Loucy (cell line): ENCODE measurements at regions not wholly inside any gene's neighbourhood (a gene's known extent, or its start where the extent isn't known, plus 50 kb on each side); places are given as distances from the start of the nearest gene placed in this dataset.

Experiments
- H2AFZ ChIP-seq: fragments of 200-600 bp; sonication (generic); 2 replicates; pipeline ENCODE4 v1.6.0; 2016; ENCODE audit warnings: antibody characterized with exemption, mild to moderate bottlenecking, low read length, moderate library complexity
- H3F3A ChIP-seq: fragments of 200-600 bp; 2 replicates; pipeline ENCODE4 v1.6.0; 2016; ENCODE audit warnings: antibody characterized with exemption, low read depth, mild to moderate bottlenecking
- H3K27me3 ChIP-seq: fragments of 200-600 bp; sonication (generic); 2 replicates; pipeline ENCODE4 v1.6.1; 2014; ENCODE audit warnings: low read length, mild to moderate bottlenecking; ENCODE audit not compliant: insufficient read depth, poor library complexity, severe bottlenecking
- H3K36me3 ChIP-seq: fragments of 200-600 bp; sonication (generic); 2 replicates; pipeline ENCODE4 v1.6.1; 2016; ENCODE audit warnings: low read length; ENCODE audit not compliant: insufficient read depth
- H3K4me1 ChIP-seq: fragments of 200-600 bp; sonication (generic); 2 replicates; pipeline ENCODE4 v1.5.1; 2014; ENCODE audit warnings: low read length, mild to moderate bottlenecking; ENCODE audit not compliant: insufficient read depth, poor library complexity, severe bottlenecking
- H3K4me2 ChIP-seq: fragments of 200-600 bp; sonication (generic); 2 replicates; pipeline ENCODE4 v1.6.0; 2014; ENCODE audit warnings: antibody characterized with exemption, low read length, low read depth, mild to moderate bottlenecking; ENCODE audit not compliant: poor library complexity, severe bottlenecking
- H3K4me3 ChIP-seq: fragments of 200-600 bp; sonication (generic); 2 replicates; pipeline ENCODE4 v1.5.1; 2014; ENCODE audit warnings: low read length, mild to moderate bottlenecking, mixed read lengths; ENCODE audit not compliant: poor library complexity, severe bottlenecking
- H3K79me2 ChIP-seq: fragments of 200-600 bp; sonication (generic); 2 replicates; pipeline ENCODE4 v1.6.1; 2014; ENCODE audit warnings: low read length; ENCODE audit not compliant: insufficient read depth
- H3K9ac ChIP-seq: fragments of 200-600 bp; sonication (generic); 2 replicates; pipeline ENCODE4 v1.6.0; 2014; ENCODE audit warnings: mild to moderate bottlenecking, low read depth, low read length, moderate library complexity; ENCODE audit not compliant: poor library complexity, severe bottlenecking
- H3K9me2 ChIP-seq: fragments of 200-600 bp; sonication (generic); replicated peaks from 2 replicates; pipeline ENCODE4 v1.6.1; 2016; ENCODE audit warnings: low read depth, low read length, mixed read lengths
- H3K9me3 ChIP-seq: fragments of 200-600 bp; sonication (generic); 2 replicates; pipeline ENCODE4 v1.6.1; 2014; ENCODE audit warnings: mild to moderate bottlenecking, antibody characterized with exemption, low read length, low read depth; ENCODE audit not compliant: insufficient read depth
- H4K20me1 ChIP-seq: fragments of 200-600 bp; sonication (generic); 2 replicates; pipeline ENCODE4 v1.6.0; 2014; ENCODE audit warnings: antibody characterized with exemption, low read length, mild to moderate bottlenecking; ENCODE audit not compliant: insufficient read depth, poor library complexity, severe bottlenecking
- CTCF ChIP-seq: fragments of 200-600 bp; sonication (generic); conservative IDR thresholded peaks from 2 replicates; pipeline ENCODE4 v1.5.1; 2014; ENCODE audit warnings: mild to moderate bottlenecking, antibody characterized with exemption, low read length
- EZH2phosphoT487 ChIP-seq: fragments of 200-600 bp; IDR thresholded peaks from 2 replicates; pipeline ENCODE4 v1.6.1; 2018; ENCODE audit warnings: antibody characterized with exemption, mild to moderate bottlenecking, moderate library complexity, borderline replicate concordance

GRCh38 chr15:46901001-46901400 lies 816.3 kb upstream of the SEMA6D start:
- Histone ChIP-seq H2AFZ (no peak overlapping the region), H3K27me3 (no peaks in the 10 kb centered on the region), H3F3A (no peaks in the 10 kb centered on the region), H3K4me1 (no peaks in the 10 kb centered on the region), H3K9me3 (no peaks in the 10 kb centered on the region), H3K4me3 (no peak overlapping the region), H4K20me1 (no peaks in the 10 kb centered on the region), H3K9ac (no peak overlapping the region), H3K4me2 (no peak overlapping the region), H3K9me2 (no peaks in the 10 kb centered on the region), H3K79me2 (no peaks in the 10 kb centered on the region), H3K36me3 (no peaks in the 10 kb centered on the region)
- TF ChIP-seq EZH2phosphoT487: no peak

GRCh38 chr15:46917721-46918252 lies 799.5 kb upstream of the SEMA6D start:
- no peaks in the 10 kb centered on the region for H3K9me3 ChIP-seq
- H3K36me3 ChIP-seq: no peaks in the 10 kb centered on the region
- no peak overlapping the region for H2AFZ ChIP-seq
- H3F3A ChIP-seq: no peaks in the 10 kb centered on the region
- no peaks in the 10 kb centered on the region for H3K79me2 ChIP-seq
- no peaks in the 10 kb centered on the region for H3K9me2 ChIP-seq
- no peaks in the 10 kb centered on the region for H4K20me1 ChIP-seq
- H3K9ac ChIP-seq: no peak overlapping the region
- H3K4me3 ChIP-seq: no peak overlapping the region
- no peak overlapping the region for H3K4me2 ChIP-seq
- no peak for TF ChIP-seq CTCF
- TF ChIP-seq EZH2phosphoT487: no peak
- H3K4me1 ChIP-seq: no peaks in the 10 kb centered on the region
- no peaks in the 10 kb centered on the region for H3K27me3 ChIP-seq

GRCh38 chr15:46918462-46919140 lies 798.7 kb upstream of the SEMA6D start:
- Histone ChIP-seq H3K4me2 (no peak overlapping the region), H3K36me3 (no peaks in the 10 kb centered on the region), H3K79me2 (no peaks in the 10 kb centered on the region), H3K9ac (no peak overlapping the region), H4K20me1 (no peaks in the 10 kb centered on the region), H3K4me1 (no peaks in the 10 kb centered on the region), H3K27me3 (no peaks in the 10 kb centered on the region), H3K9me3 (no peaks in the 10 kb centered on the region), H2AFZ (no peak overlapping the region), H3F3A (no peaks in the 10 kb centered on the region), H3K4me3 (no peak overlapping the region), H3K9me2 (no peaks in the 10 kb centered on the region)
- TF ChIP-seq EZH2phosphoT487: no peak
- no peak for TF ChIP-seq CTCF

GRCh38 chr15:46921891-46922290 lies 795.4 kb upstream of the SEMA6D start:
- TF ChIP-seq CTCF: no peak
- no peak for TF ChIP-seq EZH2phosphoT487
- no peak overlapping the region for H3K4me3 ChIP-seq

More at GRCh38 chr15:46921891-46922290, 795.4 kb upstream of the SEMA6D start:
- Histone ChIP-seq H3K4me1 (no peaks in the 10 kb centered on the region), H3K27me3 (no peaks in the 10 kb centered on the region), H3K79me2 (no peaks in the 10 kb centered on the region), H3K9me3 (no peaks in the 10 kb centered on the region), H2AFZ (no peak overlapping the region), H3K9ac (no peak overlapping the region), H3K9me2 (no peaks in the 10 kb centered on the region), H4K20me1 (no peaks in the 10 kb centered on the region), H3K4me2 (no peak overlapping the region), H3K36me3 (no peaks in the 10 kb centered on the region), H3F3A (no peaks in the 10 kb centered on the region)
